ENCODE measurements at regions not wholly inside any gene's neighbourhood (a gene's known extent, or its start where the extent isn't known, plus 50 kb on each side); places are given as distances from the start of the nearest gene placed in this dataset.

GRCh38 chr15:35691173-35691761 is 145.3 kb upstream of the DPH6 start:
- BruUV-seq (replicated peaks): no TSS peak

More at GRCh38 chr15:35691173-35691761, 145.3 kb upstream of the DPH6 start:
- H3K4me3 ChIP-seq: no peak overlapping the region
- 65% methylated on average over 4 of the region's 4 CpGs for WGBS (ENCODE audit: insufficient coverage, low coverage, missing lambda C conversion rate)
- H3K36me3 ChIP-seq (ENCODE audit: control insufficient read depth, insufficient read depth, low read length): no peaks in the 10 kb centered on the region
- intact Hi-C loops (cut with micrococcal nuclease) (no loop called here), in situ Hi-C loops (cut with MboI) (no loop called here)
- no peak overlapping the region for H2AFZ ChIP-seq (ENCODE audit: low read depth, low read length)
- peak overlapping the region; percentile 16; the same call in 1 of the 3 replicates for H3K27ac ChIP-seq (ENCODE audit: extremely low read depth, low read depth, low read length)
- H3K4me1 ChIP-seq (replicated peaks in 1 of 2; ENCODE audit: control insufficient read depth in 2 of 2, insufficient read depth in 2 of 2, low read length in 2 of 2): peaks cover 0 to 15% of the 10 kb centered on the region in 2 experiments; a peak in 3 of 5 replicates
- H4K20me1 ChIP-seq (replicated peaks; ENCODE audit: control insufficient read depth, insufficient read depth, low read length): no peaks in the 10 kb centered on the region
- no peaks in the 10 kb centered on the region for H3K27me3 ChIP-seq (ENCODE audit: control insufficient read depth in 2 of 2, insufficient read depth in 2 of 2, low read length in 2 of 2)
- no peaks in the 10 kb centered on the region for H3K79me2 ChIP-seq (ENCODE audit: control insufficient read depth, insufficient read depth, low read length)
- H3K9ac ChIP-seq (ENCODE audit: insufficient read depth in 1 of 2, low read depth in 2 of 2, low read length in 2 of 2): no peak overlapping the region
- no peak for FAIRE-seq
- ChIA-PET POLR2A (interaction anchor here (1.2 kb wide), 1 partner anchor 13 kb away, joined by 3 read pairs; no protein-coding TSS in a partner anchor), CTCF (ENCODE audit: low intra/inter-chr PET ratio) (no interaction called here)
- H3K9me1 ChIP-seq (ENCODE audit: control insufficient read depth, insufficient read depth, low read length): no peaks in the 10 kb centered on the region
- TF ChIP-seq CEBPG (CRISPR knock-in tag; IDR thresholded peaks at IDR 0.05): no peak
- TF ChIP-seq CEBPG (tag; conservative IDR thresholded peaks at IDR 0.05 in 1 of 2, IDR thresholded peaks at IDR 0.05 in 1 of 2): peak in 1 of 2 experiments; percentile 59; a peak in 1 of 4 replicates
- no peak for TF ChIP-seq RBM34 (IDR thresholded peaks at IDR 0.05; ENCODE audit: borderline replicate concordance, insufficient read depth, low read length)
- TF ChIP-seq, protein P1, sequence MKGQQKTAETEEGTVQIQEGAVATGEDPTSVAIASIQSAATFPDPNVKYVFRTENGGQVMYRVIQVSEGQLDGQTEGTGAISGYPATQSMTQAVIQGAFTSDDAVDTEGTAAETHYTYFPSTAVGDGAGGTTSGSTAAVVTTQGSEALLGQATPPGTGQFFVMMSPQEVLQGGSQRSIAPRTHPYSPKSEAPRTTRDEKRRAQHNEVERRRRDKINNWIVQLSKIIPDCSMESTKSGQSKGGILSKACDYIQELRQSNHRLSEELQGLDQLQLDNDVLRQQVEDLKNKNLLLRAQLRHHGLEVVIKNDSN (CRISPR knock-in tag; IDR thresholded peaks at IDR 0.05): no peak
- no peak for TF ChIP-seq TSHZ1 (CRISPR knock-in tag; IDR thresholded peaks at IDR 0.05)
- no peak for TF ChIP-seq FOSL1 (tag; conservative IDR thresholded peaks at IDR 0.05)
- no peak for TF ChIP-seq ZKSCAN1 (IDR thresholded peaks at IDR 0.05; ENCODE audit: low read depth, low read length)
- no peaks in the 10 kb centered on the region for H3K9me3 ChIP-seq (replicated peaks; ENCODE audit: control insufficient read depth, insufficient read depth, low read depth, low read length)
- no peak for DNase-seq (ENCODE audit: extremely low read depth in 1 of 4, low spot score in 3 of 4)
- H3K4me2 ChIP-seq (ENCODE audit: insufficient read depth, low read length): no peak overlapping the region
- no peak for ATAC-seq
